ENCODE measurements at regions not wholly inside any gene's neighbourhood (a gene's known extent, or its start where the extent isn't known, plus 50 kb on each side); places are given as distances from the start of the nearest gene placed in this dataset.
A peak's percentile ranks its signal among the peaks of the same experiment; 100 is the strongest.
"Not testable (repeated sequence)": the region's sequence is repeated elsewhere in the genome, so short reads cannot be mapped to it uniquely, and the experiment has no call there.

DNA sequence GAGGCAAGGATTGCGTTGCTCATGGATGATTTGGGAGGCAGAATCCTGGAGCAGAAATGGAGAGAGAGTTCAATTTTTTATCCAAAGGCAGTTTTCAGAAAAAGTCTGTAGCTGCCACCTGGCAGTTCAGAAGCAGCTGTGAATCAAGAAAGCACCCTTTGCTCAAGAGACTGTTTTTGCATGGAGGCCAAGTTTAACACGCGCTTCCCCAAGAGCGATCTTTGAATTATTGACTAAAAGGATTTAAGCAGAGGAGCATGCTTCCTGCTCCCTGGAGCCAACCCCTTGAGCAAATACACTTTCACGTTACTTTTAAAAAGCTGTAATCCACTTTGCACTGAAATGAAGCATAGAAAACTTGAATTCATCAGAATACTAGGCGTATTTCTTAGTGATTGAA lies 252.4 kb downstream of the RNF144A start:
- Histone ChIP-seq H4K20me1 (ENCODE audit: control insufficient read depth, insufficient read depth, insufficient read length) (no peaks in the 10 kb centered on the region), H3K23me2 (ENCODE audit: insufficient read length, low read depth, low read length, poor library complexity, severe bottlenecking) (no peaks in the 10 kb centered on the region), H3K9me3 (ENCODE audit: control insufficient read depth, low read depth, low read length) (no peaks in the 10 kb centered on the region), H2BK12ac (ENCODE audit: insufficient read length, low read depth, low read length) (no peak overlapping the region), H3K4ac (ENCODE audit: low read depth, low read length) (no peak overlapping the region), H2AK5ac (ENCODE audit: insufficient read length, low read length) (no peak overlapping the region), H3T11ph (ENCODE audit: low read length) (no peak overlapping the region), H3K9ac (ENCODE audit: extremely low read depth, insufficient read length, low read length) (no peak overlapping the region), H3K56ac (ENCODE audit: insufficient read length, low read depth, low read length) (no peak overlapping the region), H3K18ac (ENCODE audit: insufficient read length, low read depth, low read length) (no peak overlapping the region), H3K14ac (ENCODE audit: insufficient read depth, low read length) (no peak overlapping the region), H2BK20ac (ENCODE audit: low read depth, low read length, poor library complexity, severe bottlenecking) (no peak overlapping the region), H4K91ac (ENCODE audit: insufficient read length, low read depth, low read length) (no peak overlapping the region), H3K27ac (ENCODE audit: insufficient read length, low read depth, low read length) (no peak overlapping the region), H3K79me2 (ENCODE audit: insufficient read depth, low read length) (no peaks in the 10 kb centered on the region), H2BK120ac (ENCODE audit: low read depth, low read length, poor library complexity, severe bottlenecking) (no peak overlapping the region), H3K27me3 (ENCODE audit: insufficient read depth, low read length) (no peaks in the 10 kb centered on the region), H3K4me1 (ENCODE audit: insufficient read depth, low read length) (no peaks in the 10 kb centered on the region), H3K23ac (ENCODE audit: insufficient read length, low read depth, low read length) (no peak overlapping the region), H4K5ac (ENCODE audit: insufficient read length, low read depth, low read length) (no peak overlapping the region), H3K79me1 (ENCODE audit: insufficient read depth, low read depth, low read length, poor library complexity, severe bottlenecking) (no peaks in the 10 kb centered on the region), H3K4me2 (ENCODE audit: insufficient read depth, insufficient read length, low read length) (no peak overlapping the region), H2AFZ (ENCODE audit: low read length) (no peak overlapping the region), H2BK15ac (ENCODE audit: low read depth, low read length) (no peak overlapping the region), H2BK5ac (ENCODE audit: insufficient read length, low read length) (no peak overlapping the region), H4K8ac (replicated peaks; ENCODE audit: insufficient read length, low read depth, low read length) (no peak overlapping the region)
- Mint-ChIP-seq H3K4me3 (no peak overlapping the region), H3K27me3 (ENCODE audit: low read depth) (no peaks in the 10 kb centered on the region), H3K9me3 (no peaks in the 10 kb centered on the region), H3K4me1 (peaks cover 0 to 2% of the 10 kb centered on the region in 2 experiments; a peak in 1 of 4 replicates), H3K36me3 (ENCODE audit: insufficient read depth in 1 of 3, low read depth in 3 of 3) (no peaks in the 10 kb centered on the region; a peak in 1 of 7 replicates), H3K27ac (no peak overlapping the region)
- no peak for DNase-seq
- no CpG with 5 or more reads among the region's 6 CpGs for WGBS (ENCODE audit: extremely low coverage, insufficient read length, low lambda C conversion rate)
- TF ChIP-seq, protein P1, sequence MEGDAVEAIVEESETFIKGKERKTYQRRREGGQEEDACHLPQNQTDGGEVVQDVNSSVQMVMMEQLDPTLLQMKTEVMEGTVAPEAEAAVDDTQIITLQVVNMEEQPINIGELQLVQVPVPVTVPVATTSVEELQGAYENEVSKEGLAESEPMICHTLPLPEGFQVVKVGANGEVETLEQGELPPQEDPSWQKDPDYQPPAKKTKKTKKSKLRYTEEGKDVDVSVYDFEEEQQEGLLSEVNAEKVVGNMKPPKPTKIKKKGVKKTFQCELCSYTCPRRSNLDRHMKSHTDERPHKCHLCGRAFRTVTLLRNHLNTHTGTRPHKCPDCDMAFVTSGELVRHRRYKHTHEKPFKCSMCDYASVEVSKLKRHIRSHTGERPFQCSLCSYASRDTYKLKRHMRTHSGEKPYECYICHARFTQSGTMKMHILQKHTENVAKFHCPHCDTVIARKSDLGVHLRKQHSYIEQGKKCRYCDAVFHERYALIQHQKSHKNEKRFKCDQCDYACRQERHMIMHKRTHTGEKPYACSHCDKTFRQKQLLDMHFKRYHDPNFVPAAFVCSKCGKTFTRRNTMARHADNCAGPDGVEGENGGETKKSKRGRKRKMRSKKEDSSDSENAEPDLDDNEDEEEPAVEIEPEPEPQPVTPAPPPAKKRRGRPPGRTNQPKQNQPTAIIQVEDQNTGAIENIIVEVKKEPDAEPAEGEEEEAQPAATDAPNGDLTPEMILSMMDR (conservative IDR thresholded peaks at IDR 0.05), result no peak

DNA sequence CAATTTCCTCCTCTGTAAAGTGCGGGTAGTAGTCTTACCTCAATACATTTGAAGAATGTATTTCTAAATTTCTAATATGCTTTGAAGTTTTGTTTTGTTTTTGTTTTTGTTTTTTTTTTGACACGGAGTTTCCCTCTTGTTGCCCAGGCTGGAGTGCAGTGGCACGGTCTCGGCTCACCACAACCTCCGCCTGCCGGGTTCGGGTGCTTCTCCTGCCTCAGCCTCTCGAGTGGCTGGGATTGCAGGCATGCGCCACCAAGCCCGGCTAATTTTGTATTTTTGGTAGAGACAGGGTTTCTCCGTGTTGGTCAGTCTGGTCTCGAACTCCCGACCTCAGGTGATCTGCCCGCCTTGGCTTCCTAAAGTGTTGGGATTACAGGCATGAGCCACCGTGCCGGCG lies 261.8 kb downstream of the RNF144A start:
- not testable (repeated sequence) for H3K23ac ChIP-seq (ENCODE audit: insufficient read length, low read depth, low read length); H2BK12ac ChIP-seq (ENCODE audit: insufficient read length, low read depth, low read length); H3K4me3 Mint-ChIP-seq; H2BK120ac ChIP-seq (ENCODE audit: low read depth, low read length, poor library complexity, severe bottlenecking); H3K4me1 ChIP-seq (ENCODE audit: insufficient read depth, low read length); H2AFZ ChIP-seq (ENCODE audit: low read length); H4K91ac ChIP-seq (ENCODE audit: insufficient read length, low read depth, low read length); H3K79me1 ChIP-seq (ENCODE audit: insufficient read depth, low read depth, low read length, poor library complexity, severe bottlenecking); H3K27me3 ChIP-seq (ENCODE audit: insufficient read depth, low read length); H3K9me3 ChIP-seq (ENCODE audit: control insufficient read depth, low read depth, low read length); H4K5ac ChIP-seq (ENCODE audit: insufficient read length, low read depth, low read length); H3K56ac ChIP-seq (ENCODE audit: insufficient read length, low read depth, low read length); H3K79me2 ChIP-seq (ENCODE audit: insufficient read depth, low read length); H3K14ac ChIP-seq (ENCODE audit: insufficient read depth, low read length); H4K8ac ChIP-seq (replicated peaks; ENCODE audit: insufficient read length, low read depth, low read length); H3K4me2 ChIP-seq (ENCODE audit: insufficient read depth, insufficient read length, low read length); H4K20me1 ChIP-seq (ENCODE audit: control insufficient read depth, insufficient read depth, insufficient read length); H2BK5ac ChIP-seq (ENCODE audit: insufficient read length, low read length); H3K27me3 Mint-ChIP-seq (ENCODE audit: low read depth); H3K4ac ChIP-seq (ENCODE audit: low read depth, low read length); H3K23me2 ChIP-seq (ENCODE audit: insufficient read length, low read depth, low read length, poor library complexity, severe bottlenecking); H3K18ac ChIP-seq (ENCODE audit: insufficient read length, low read depth, low read length); H2BK20ac ChIP-seq (ENCODE audit: low read depth, low read length, poor library complexity, severe bottlenecking); H3T11ph ChIP-seq (ENCODE audit: low read length); DNase-seq; H3K9ac ChIP-seq (ENCODE audit: extremely low read depth, insufficient read length, low read length); H3K27ac ChIP-seq (ENCODE audit: insufficient read length, low read depth, low read length); H3K36me3 Mint-ChIP-seq (ENCODE audit: insufficient read depth in 1 of 3, low read depth in 3 of 3); H2BK15ac ChIP-seq (ENCODE audit: low read depth, low read length); H2AK5ac ChIP-seq (ENCODE audit: insufficient read length, low read length); H3K9me3 Mint-ChIP-seq
- peak overlapping the region in 1 of 3 experiments; percentile 63; a peak in 1 of 7 replicates for H3K27ac Mint-ChIP-seq
- WGBS (ENCODE audit: extremely low coverage, insufficient read length, low lambda C conversion rate), result no CpG with 5 or more reads among the region's 17 CpGs
- peaks cover 10 to 11% of the 10 kb centered on the region in 2 experiments for H3K4me1 Mint-ChIP-seq

All from H9 (cell line).